Heart right ventricle (tissue), 16 donors: ENCODE measurements at regions not wholly inside any gene's neighbourhood (a gene's known extent, or its start where the extent isn't known, plus 50 kb on each side); places are given as distances from the start of the nearest gene placed in this dataset.
"Not testable (repeated sequence)": the region's sequence is repeated elsewhere in the genome, so short reads cannot be mapped to it uniquely, and the experiment has no call there.

Experiments used
- ATAC-seq, 8 donors: fragments of 200-7000 bp; cut with Tn5 transposase; one replicate each; pipeline ENCODE4 v1.9.1; 2020; ENCODE audit warnings: mild to moderate bottlenecking in 8 of 8, moderate library complexity in 8 of 8, moderate number of reproducible peaks in 1 of 8
- DNase-seq, 2 donors: peaks; one replicate each; pipeline ENCODE4 v3.0.0-alpha.2; 2020
- H3K27ac ChIP-seq, 10 donors: fragments of 200-600 bp; sonication (generic) in 2 of 10; one replicate each; pipeline versions ENCODE4 v1.5.0 to v1.8.0; 2020 to 2022; ENCODE audit warnings: mild to moderate bottlenecking in 3 of 10
- H3K27me3 ChIP-seq, 7 donors: fragments of 200-600 bp; one replicate each; pipeline ENCODE4 v1.8.0; 2021 to 2022; ENCODE audit warnings: mild to moderate bottlenecking in 2 of 7
- H3K36me3 ChIP-seq, 9 donors: fragments of 200-600 bp; sonication (generic) in 1 of 9; one replicate each; pipeline versions ENCODE4 v1.5.0 to v1.8.0; 2020 to 2022; ENCODE audit warnings: mild to moderate bottlenecking in 2 of 9
- H3K4me1 ChIP-seq, 9 donors: fragments of 200-600 bp; sonication (generic) in 1 of 9; one replicate each; pipeline versions ENCODE4 v1.5.0 to v1.8.0; 2020 to 2022; ENCODE audit warnings: mild to moderate bottlenecking in 4 of 9
- H3K4me3 ChIP-seq, 10 donors: fragments of 200-600 bp; sonication (generic) in 2 of 10; one replicate each; pipeline versions ENCODE4 v1.5.0 to v1.8.0; 2020 to 2022; ENCODE audit warnings: mild to moderate bottlenecking in 7 of 10, moderate library complexity in 2 of 10
- H3K9me3 ChIP-seq, 11 donors: fragments of 200-600 bp in 10 of 11; sonication (generic) in 2 of 11; one replicate each; pipeline versions ENCODE4 v1.5.0 to v1.8.0; 2013 to 2022; ENCODE audit warnings: mild to moderate bottlenecking in 2 of 11, control low read depth in 1 of 11, moderate library complexity in 1 of 11
- WGBS, 2 donors: extraction: QIAGEN DNeasy Blood & Tissue Kit; methylation state at CpG; one replicate each; pipeline ENCODE4 v1.1.7; 2013; ENCODE audit warnings: inconsistent platforms in 1 of 2; 5-methylcytosine and 5-hydroxymethylcytosine counted together
- intact Hi-C, 10 donors: fragments of 100-400 bp; cut with DNase I; formaldehyde crosslinking; loops; one replicate each; pipeline versions ENCODE4 v1.11.1 to v1.14.2; 2022
- donor health status: Arrhythmogenic right ventricular cardiomyopathy.
- donor health status: ischemic (EF 13 %, LVEDD 7.1; RV severe dilation, severe dysfunction).
- donor health status: healthy with polysubstance abuse.
- donor health status: DM: no; HTN: yes; CAD: no.
- donor health status: DM: no; HTN: no; CAD: no.
- donor health status: ischemic (EF 25% LVEDD 6.9; RV normal size, moderate dysfunction).
- donor health status: ischemic (EF 25% LVEDD 5.7; RV mildly dilated, moderate dysfunction).
- donor health status: healthy.
- donor health status: DM: yes; HTN: yes; CAD: no.
- donor health status: Ischemic cardiomyopathy.
- donor health status: ischemic (EF 35%, LVEDD 5.7; RV mildly dilated, moderate dysfunction).
- donor health status: nonischemic (EF 11% LVEDD 7.7; RV severe dilation, severe dysfunction).
- donor health status: DM: yes; HTN: yes; CAD: no.
- donor health status: PGD.
- donor health status: ischemic (EF 29% LVEDD 5.4; RV normal size, mild dysfunction).
- donor health status: nonischemic (EF 23%, LVEDD 6.1; RV moderate dilation, normal function).

GRCh38 chr1:243074224-243074623 is 180.9 kb downstream of the CEP170 start:
- ATAC-seq, H3K27ac ChIP-seq, H3K9me3 ChIP-seq, H3K4me1 ChIP-seq, DNase-seq, H3K36me3 ChIP-seq, H3K4me3 ChIP-seq, H3K27me3 ChIP-seq, intact Hi-C loops: not testable (repeated sequence)
- 83 to 90% methylated on average over 1 of the region's 5 CpGs for WGBS, 2 donors

DNA sequence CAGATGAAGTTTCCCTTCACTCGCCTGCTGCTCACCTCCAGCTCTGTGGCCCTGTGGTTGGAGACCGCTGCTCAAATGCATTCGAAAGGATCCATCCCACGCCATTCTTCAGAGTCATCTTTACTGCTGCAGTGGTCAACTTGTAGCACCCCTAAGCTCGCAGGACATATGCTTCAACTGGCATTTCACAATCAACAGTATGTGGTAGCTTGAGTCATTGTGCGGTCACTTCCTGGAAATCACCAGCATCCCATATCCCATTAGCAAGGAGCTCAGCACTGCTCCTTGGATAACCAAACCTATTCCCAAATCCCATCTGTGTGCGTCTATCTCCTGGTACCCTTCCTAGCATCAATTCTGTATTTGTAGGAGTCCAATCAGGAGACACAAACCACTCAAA is 188.0 kb downstream of the CEP170 start:
- H3K36me3 ChIP-seq, H3K27ac ChIP-seq, H3K9me3 ChIP-seq, H3K4me3 ChIP-seq, intact Hi-C loops, H3K27me3 ChIP-seq, ATAC-seq, H3K4me1 ChIP-seq, DNase-seq: not testable (repeated sequence)
- WGBS, 2 donors, result 84 to 99% methylated on average over 5 to 6 of the region's 7 CpGs

GRCh38 chr1:243061965-243062364 is 193.1 kb downstream of the CEP170 start:
- ATAC-seq, H3K4me3 ChIP-seq, intact Hi-C loops, H3K9me3 ChIP-seq, H3K36me3 ChIP-seq, H3K4me1 ChIP-seq, H3K27ac ChIP-seq, H3K27me3 ChIP-seq, DNase-seq: not testable (repeated sequence)
- 47 to 77% methylated on average over 3 to 4 of the region's 6 CpGs for WGBS, 2 donors

- H3K4me3 ChIP-seq, H3K4me1 ChIP-seq, DNase-seq, H3K27me3 ChIP-seq, H3K9me3 ChIP-seq, H3K27ac ChIP-seq, ATAC-seq, H3K36me3 ChIP-seq, intact Hi-C loops: not testable (repeated sequence)
- WGBS, 2 donors, result 93 to 97% methylated on average over 19 to 21 of the region's 22 CpGs
Observed at GRCh38 chr1:243055510-243055909, 199.6 kb downstream of the CEP170 start.

DNA sequence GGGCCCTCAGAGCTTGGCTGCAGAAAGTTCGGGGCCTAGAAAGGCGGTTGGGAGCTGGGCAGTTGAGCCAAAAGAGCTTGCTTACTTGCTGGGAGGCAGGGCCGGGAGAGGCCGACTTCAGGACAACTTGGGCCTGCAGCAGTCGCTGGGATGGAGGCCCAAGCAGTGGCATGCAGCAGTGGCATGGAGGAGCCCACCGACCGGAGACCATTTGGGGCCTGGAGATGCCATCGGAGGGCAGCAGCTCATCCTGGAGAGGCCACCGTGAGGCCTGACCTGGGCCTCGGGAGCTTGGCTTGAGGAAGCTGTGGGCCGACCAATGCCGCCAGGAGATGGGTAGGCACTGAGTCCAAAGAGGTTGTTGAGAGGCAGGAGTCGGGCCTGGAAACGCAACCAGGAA is 200.0 kb downstream of the CEP170 start:
- DNase-seq, H3K9me3 ChIP-seq, ATAC-seq, intact Hi-C loops, H3K4me3 ChIP-seq, H3K36me3 ChIP-seq, H3K27ac ChIP-seq, H3K27me3 ChIP-seq, H3K4me1 ChIP-seq: not testable (repeated sequence)
- 95 to 98% methylated on average over 13 to 14 of the region's 14 CpGs for WGBS, 2 donors

- 97 to 98% methylated on average over 16 to 20 of the region's 20 CpGs for WGBS, 2 donors
- H3K4me1 ChIP-seq, H3K9me3 ChIP-seq, H3K4me3 ChIP-seq, H3K27me3 ChIP-seq, ATAC-seq, intact Hi-C loops, H3K36me3 ChIP-seq, DNase-seq, H3K27ac ChIP-seq: not testable (repeated sequence)
Observed at GRCh38 chr1:243054681-243055080, 200.4 kb downstream of the CEP170 start.

DNA sequence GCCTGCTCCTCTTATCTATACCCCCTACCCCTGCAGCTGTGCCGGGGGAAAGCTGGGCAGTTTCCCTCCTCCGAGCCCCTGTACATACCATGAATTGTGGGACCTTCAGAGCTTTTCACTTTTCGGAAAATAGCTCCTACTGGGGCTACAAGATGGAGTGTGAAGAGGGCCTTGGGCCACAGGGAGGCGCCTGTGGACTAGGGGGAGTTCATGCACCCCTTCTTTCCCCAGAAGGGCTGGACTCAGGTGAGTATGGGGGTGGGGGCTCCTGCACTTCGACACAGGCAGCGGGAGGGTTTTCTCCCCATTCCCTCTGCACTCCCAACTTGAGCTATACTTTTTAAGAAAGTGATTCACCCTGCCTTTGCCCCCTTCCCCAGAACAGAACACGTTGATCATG is 202.0 kb downstream of the CEP170 start:
- DNase-seq, ATAC-seq, H3K4me3 ChIP-seq, H3K27me3 ChIP-seq, H3K4me1 ChIP-seq, H3K27ac ChIP-seq, H3K36me3 ChIP-seq, intact Hi-C loops, H3K9me3 ChIP-seq: not testable (repeated sequence)
- WGBS, 2 donors, result 75 to 85% methylated on average over 3 to 4 of the region's 7 CpGs

- H3K9me3 ChIP-seq, intact Hi-C loops, H3K4me3 ChIP-seq, DNase-seq, ATAC-seq, H3K27ac ChIP-seq, H3K27me3 ChIP-seq, H3K4me1 ChIP-seq, H3K36me3 ChIP-seq: not testable (repeated sequence)
- 81 to 83% methylated on average over 6 to 7 of the region's 9 CpGs for WGBS, 2 donors
Observed at GRCh38 chr1:243050613-243051012, 204.5 kb downstream of the CEP170 start.

DNA sequence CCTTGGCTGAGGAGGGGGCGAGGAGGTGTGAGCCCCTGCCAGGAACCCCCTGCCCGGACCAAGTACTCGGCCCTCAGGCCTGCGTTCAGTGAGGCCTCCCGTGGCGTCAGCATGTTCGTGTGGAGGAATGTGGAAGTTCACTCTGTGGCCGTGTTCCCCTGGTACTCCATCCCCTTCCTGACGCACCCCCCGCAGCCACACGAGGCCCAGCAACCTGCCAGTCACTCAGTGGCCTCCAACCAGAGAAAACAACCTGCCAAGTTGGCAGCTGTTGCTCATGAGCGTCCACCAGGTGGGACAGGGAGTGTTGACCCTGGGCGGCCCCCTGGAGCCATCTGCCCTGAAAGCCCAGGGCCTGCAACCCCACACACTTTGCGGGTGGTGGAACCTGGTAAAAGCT is 205.4 kb downstream of the CEP170 start:
- intact Hi-C loops, ATAC-seq, H3K4me1 ChIP-seq, H3K9me3 ChIP-seq, H3K27me3 ChIP-seq, DNase-seq, H3K4me3 ChIP-seq, H3K27ac ChIP-seq, H3K36me3 ChIP-seq: not testable (repeated sequence)
- 80 to 83% methylated on average over 13 to 14 of the region's 14 CpGs for WGBS, 2 donors

GRCh38 chr1:243021365-243021764 is 233.7 kb downstream of the CEP170 start:
- intact Hi-C loops, H3K4me1 ChIP-seq: not testable (repeated sequence)
- 60 to 64% methylated on average over 4 of the region's 4 CpGs for WGBS, 2 donors

DNA sequence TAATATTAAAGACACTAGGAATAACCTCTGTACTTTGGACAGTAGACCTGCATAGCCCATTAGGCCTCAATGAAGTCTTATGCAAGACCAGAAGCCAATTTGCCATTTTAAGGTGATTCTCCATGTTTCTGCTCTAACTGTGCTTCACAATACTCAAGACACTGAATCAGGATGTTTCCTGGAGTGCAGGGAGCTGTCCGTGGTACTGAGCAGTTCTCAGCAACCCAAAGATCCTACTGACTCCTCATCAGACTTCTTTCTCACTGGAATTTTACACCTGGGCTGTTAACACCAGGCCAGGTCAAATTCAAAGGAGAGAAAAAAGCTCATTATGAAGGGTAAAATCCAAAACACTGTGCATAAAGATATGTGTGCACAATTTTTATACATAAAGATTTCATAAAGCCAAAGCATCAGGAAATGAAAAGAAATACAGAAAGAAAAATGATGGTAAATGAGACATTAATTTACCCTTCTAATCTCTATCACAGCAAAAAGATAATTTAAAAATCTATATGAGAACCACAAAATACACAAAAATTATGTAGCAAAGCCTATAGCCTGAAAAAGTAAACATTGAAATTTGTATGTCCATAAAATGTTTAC is 235.9 kb downstream of the CEP170 start:
- H3K27me3 ChIP-seq, H3K27ac ChIP-seq, intact Hi-C loops, H3K36me3 ChIP-seq, H3K4me3 ChIP-seq, H3K9me3 ChIP-seq, ATAC-seq, H3K4me1 ChIP-seq: not testable (repeated sequence)
- 2 to 7% methylated on average over 1 of the region's 1 CpG for WGBS, 2 donors
- peak; percentile 28 to 47 for DNase-seq

More at GRCh38 chr1:243021365-243021764, 233.7 kb downstream of the CEP170 start:
- not testable (repeated sequence) for H3K27me3 ChIP-seq, H3K27ac ChIP-seq, H3K4me3 ChIP-seq, DNase-seq, H3K36me3 ChIP-seq, H3K9me3 ChIP-seq, ATAC-seq
